H1 (cell line): ENCODE measurements at regions not wholly inside any gene's neighbourhood (a gene's known extent, or its start where the extent isn't known, plus 50 kb on each side); places are given as distances from the start of the nearest gene placed in this dataset.

Experiments used
- CTCF ChIA-PET: fragments of 300-600 bp; sonication (Branson Sonifier 250); formaldehyde crosslinking; loops from one replicate; lab custom pipeline; 2021; ENCODE audit not compliant: partially characterized antibody; lab: Charles Lee
- POLR2A ChIA-PET: fragments of 300-600 bp; sonication (Branson Sonifier 250); formaldehyde crosslinking; loops from one replicate; lab custom pipeline; 2021; ENCODE audit warnings: inconsistent platforms; ENCODE audit not compliant: partially characterized antibody; lab: Charles Lee
- DNase-seq, 2 experiments: peaks; one replicate each; pipeline versions ENCODE4 v3.0.0 to v3.0.0-alpha.2; 2010 to 2022; ENCODE audit warnings: low spot score in 2 of 2, low read depth in 1 of 2, mixed read lengths in 1 of 2
- FAIRE-seq: peaks from 2 replicates; lab custom pipeline; 2011; peaks lifted over from hg19 to GRCh38; lab: Jason Lieb, UNC
- H2AFZ ChIP-seq: 2 replicates; pipeline ENCODE4 v1.8.1; 2012; ENCODE audit warnings: low read length, inconsistent platforms
- H2AK5ac ChIP-seq: 2 replicates; pipeline ENCODE4 v1.6.1; 2013; ENCODE audit warnings: low read depth, low read length
- H2BK120ac ChIP-seq: replicated peaks from 2 replicates; pipeline ENCODE3; 2013; ENCODE audit warnings: low read depth, low read length, inconsistent platforms
- H2BK12ac ChIP-seq: 2 replicates; pipeline ENCODE4 v1.6.1; 2013; ENCODE audit warnings: low read depth, low read length
- H2BK15ac ChIP-seq: 2 replicates; pipeline ENCODE4 v1.6.1; 2013; ENCODE audit warnings: low read length
- H2BK20ac ChIP-seq: 2 replicates; pipeline ENCODE4 v1.6.1; 2013; ENCODE audit warnings: low read length
- H2BK5ac ChIP-seq: 2 replicates; pipeline ENCODE4 v1.6.1; 2013; ENCODE audit warnings: low read depth, low read length
- H3K14ac ChIP-seq: 2 replicates; pipeline ENCODE4 v1.6.1; 2013; ENCODE audit warnings: inconsistent platforms; ENCODE audit not compliant: insufficient read length
- H3K18ac ChIP-seq: 2 replicates; pipeline ENCODE4 v1.6.1; 2013; ENCODE audit warnings: low read length; ENCODE audit errors: extremely low read depth
- H3K23ac ChIP-seq: 2 replicates; pipeline ENCODE4 v1.6.1; 2013; ENCODE audit warnings: inconsistent platforms; ENCODE audit not compliant: insufficient read length
- H3K23me2 ChIP-seq: 2 replicates; pipeline ENCODE4 v1.6.1; 2013; ENCODE audit warnings: low read depth, low read length
- H3K27ac ChIP-seq: 2 replicates; pipeline ENCODE4 v1.6.1; 2011; ENCODE audit warnings: low read depth, low read length, inconsistent platforms
- H3K27me3 ChIP-seq, 4 experiments: replicated peaks in 1 of 4; 1 replicate in 1 of 4; 2 replicates in 3 of 4; pipeline versions ENCODE4 v1.6.1 to v1.8.1; 2011 to 2013; ENCODE audit warnings: low read length in 3 of 4, mild to moderate bottlenecking in 3 of 4, inconsistent platforms in 2 of 4, mixed read lengths in 2 of 4, moderate library complexity in 1 of 4; ENCODE audit not compliant: control insufficient read depth in 3 of 4, insufficient read depth in 3 of 4; ENCODE audit errors: extremely low read depth in 1 of 4
- H3K36me3 ChIP-seq, 4 experiments: 2 replicates each; pipeline versions ENCODE4 v1.6.1 to v1.8.1; 2011 to 2013; ENCODE audit warnings: mild to moderate bottlenecking in 4 of 4, low read length in 3 of 4, moderate library complexity in 2 of 4, control low read depth in 1 of 4, inconsistent platforms in 1 of 4; ENCODE audit not compliant: insufficient read depth in 4 of 4, control insufficient read depth in 2 of 4
- H3K4ac ChIP-seq: replicated peaks from 2 replicates; pipeline ENCODE3; 2013; ENCODE audit warnings: low read length, low read depth, mixed read lengths, inconsistent platforms; ENCODE audit not compliant: insufficient read length
- H3K4me1 ChIP-seq, 4 experiments: replicated peaks in 1 of 4; 1 replicate in 1 of 4; 2 replicates in 3 of 4; pipeline versions ENCODE4 v1.6.1 to v1.8.1; 2011 to 2013; ENCODE audit warnings: low read length in 3 of 4, inconsistent platforms in 2 of 4, mixed read lengths in 1 of 4; ENCODE audit not compliant: insufficient read depth in 4 of 4, control insufficient read depth in 3 of 4
- H3K4me2 ChIP-seq, 2 experiments: 2 replicates each; pipeline versions ENCODE4 v1.6.1 to v1.8.1; 2011 to 2013; ENCODE audit warnings: low read depth in 2 of 2, low read length in 2 of 2, control low read depth in 1 of 2, inconsistent platforms in 1 of 2, mild to moderate bottlenecking in 1 of 2; ENCODE audit not compliant: insufficient read depth in 1 of 2
- H3K4me3 ChIP-seq, 4 experiments: fragments of 200-600, 300-600 bp in 1 of 4; sonication (generic), shearing (Covaris generic), sonication (Bioruptor Twin) in 1 of 4; 2 replicates each; pipeline versions ENCODE4 v1.5.1 to v1.8.1; 2011 to 2016; ENCODE audit warnings: low read length in 4 of 4, low read depth in 3 of 4, control low read depth in 2 of 4, inconsistent platforms in 2 of 4, mild to moderate bottlenecking in 2 of 4, mixed read lengths in 1 of 4, moderate library complexity in 1 of 4; ENCODE audit not compliant: insufficient read depth in 2 of 4; ENCODE audit errors: extremely low read depth in 1 of 4
- H3K56ac ChIP-seq: replicated peaks from 2 replicates; pipeline ENCODE3; 2013; ENCODE audit warnings: low read depth, mild to moderate bottlenecking, mixed read lengths, low read length, inconsistent platforms; ENCODE audit not compliant: insufficient read length
- H3K79me1 ChIP-seq: 2 replicates; pipeline ENCODE4 v1.6.1; 2013; ENCODE audit warnings: low read depth, low read length, control low read depth
- H3K79me2 ChIP-seq, 2 experiments: 2 replicates each; pipeline versions ENCODE4 v1.6.1 to v1.8.1; 2012 to 2013; ENCODE audit warnings: low read length in 2 of 2, mild to moderate bottlenecking in 2 of 2, inconsistent platforms in 1 of 2; ENCODE audit not compliant: insufficient read depth in 2 of 2, control insufficient read depth in 1 of 2
- H3K9ac ChIP-seq, 4 experiments: replicated peaks in 1 of 4; 1 replicate in 1 of 4; 2 replicates in 3 of 4; pipeline versions ENCODE4 v1.6.1 to v1.8.1; 2011 to 2013; ENCODE audit warnings: low read depth in 3 of 4, low read length in 3 of 4, control low read depth in 2 of 4, mild to moderate bottlenecking in 2 of 4, moderate library complexity in 2 of 4, inconsistent platforms in 1 of 4; ENCODE audit errors: extremely low read depth in 1 of 4
- H3K9me3 ChIP-seq, 2 experiments: 2 replicates each; pipeline versions ENCODE4 v1.6.1 to v1.8.1; 2012 to 2013; ENCODE audit warnings: mild to moderate bottlenecking in 2 of 2, moderate library complexity in 2 of 2, control low read depth in 1 of 2, inconsistent platforms in 1 of 2, low read depth in 1 of 2, low read length in 1 of 2, mixed read lengths in 1 of 2; ENCODE audit not compliant: insufficient read depth in 2 of 2
- H4K20me1 ChIP-seq, 2 experiments: replicated peaks in 1 of 2; 2 replicates each; pipeline versions ENCODE3 to v1.8.1; 2011 to 2013; ENCODE audit warnings: inconsistent platforms in 2 of 2, low read length in 2 of 2, mild to moderate bottlenecking in 1 of 2; ENCODE audit not compliant: insufficient read depth in 2 of 2, control insufficient read depth in 1 of 2
- H4K5ac ChIP-seq: 2 replicates; pipeline ENCODE4 v1.6.1; 2013; ENCODE audit warnings: low read length, low read depth, mixed read lengths, inconsistent platforms; ENCODE audit not compliant: insufficient read length
- H4K8ac ChIP-seq: 2 replicates; pipeline ENCODE4 v1.8.0; 2013; ENCODE audit warnings: mild to moderate bottlenecking, moderate library complexity, low read length, inconsistent platforms; ENCODE audit not compliant: insufficient read depth; ENCODE audit errors: extremely low read depth
- H4K91ac ChIP-seq: replicated peaks from 2 replicates; pipeline ENCODE3; 2013; ENCODE audit warnings: low read length, mixed read lengths, inconsistent platforms; ENCODE audit not compliant: insufficient read length
- ASH2L ChIP-seq: fragments of 200-600, 300-600 bp; sonication (generic); IDR thresholded peaks from one replicate; pipeline ENCODE4 v1.7.1; 2017; ENCODE audit warnings: low read length
- CEBPB ChIP-seq: IDR thresholded peaks from 2 replicates; pipeline ENCODE4 v1.6.1; 2012; ENCODE audit warnings: low read depth, low read length
- GTF2F1 ChIP-seq: IDR thresholded peaks from 2 replicates; pipeline ENCODE4 v1.6.1; 2012; ENCODE audit warnings: low read depth, low read length, improper control_type of control experiment, borderline replicate concordance
- HDAC2 ChIP-seq, 2 experiments: fragments of 300-600 bp in 1 of 2; sonication (generic) in 1 of 2; IDR thresholded peaks; 2 replicates each; pipeline ENCODE4 v1.6.1; 2011 to 2012; ENCODE audit warnings: low read depth in 2 of 2, low read length in 2 of 2, mild to moderate bottlenecking in 2 of 2, moderate library complexity in 2 of 2, borderline replicate concordance in 1 of 2, inconsistent platforms in 1 of 2
- POU5F1 ChIP-seq: IDR thresholded peaks from 2 replicates; pipeline ENCODE4 v1.6.1; 2011; ENCODE audit warnings: low read depth, mild to moderate bottlenecking, low read length, moderate library complexity
- RFX5 ChIP-seq: IDR thresholded peaks from 2 replicates; pipeline ENCODE4 v1.6.1; 2011; ENCODE audit warnings: low read depth, low read length, improper control_type of control experiment, borderline replicate concordance
- SIN3A ChIP-seq, 2 experiments: IDR thresholded peaks in 1 of 2; conservative IDR thresholded peaks in 1 of 2; 2 replicates each; pipeline ENCODE4 v1.6.1; 2011 to 2012; ENCODE audit warnings: low read length in 2 of 2, improper control_type of control experiment in 1 of 2, low read depth in 1 of 2, mild to moderate bottlenecking in 1 of 2
- SIRT6 ChIP-seq: IDR thresholded peaks from one replicate; pipeline ENCODE4 v1.7.1; 2012; ENCODE audit warnings: low read length, inconsistent platforms
- SP2 ChIP-seq: IDR thresholded peaks from 2 replicates; pipeline ENCODE4 v1.6.1; 2012; ENCODE audit warnings: mild to moderate bottlenecking, low read length, inconsistent platforms
- TEAD4 ChIP-seq: IDR thresholded peaks from 2 replicates; pipeline ENCODE4 v1.6.1; 2012; ENCODE audit warnings: low read depth, low read length, inconsistent platforms, mixed read lengths
- WGBS, 2 experiments: shearing (Covaris generic) in 1 of 2; methylation state at CpG; one replicate each; pipeline versions ENCODE4 v1.1.6 to v1.1.7; 2013 to 2015; ENCODE audit warnings: low lambda C conversion rate in 2 of 2, mixed read lengths in 2 of 2, inconsistent platforms in 1 of 2, low coverage in 1 of 2, missing lambda C conversion rate in 1 of 2; ENCODE audit not compliant: insufficient replicate concordance in 2 of 2, insufficient coverage in 1 of 2, insufficient read length in 1 of 2; ENCODE audit errors: extremely low coverage in 1 of 2, missing lambda C conversion rate in 1 of 2; 5-methylcytosine and 5-hydroxymethylcytosine counted together
- TF ChIP-seq, protein P1 (sequence below): IDR thresholded peaks from 2 replicates; pipeline ENCODE4 v1.6.1; 2011; ENCODE audit warnings: low read length, improper control_type of control experiment
- TF ChIP-seq, protein P2 (sequence below): IDR thresholded peaks from 2 replicates; pipeline ENCODE4 v1.6.1; 2012; ENCODE audit warnings: inconsistent platforms

DNA sequence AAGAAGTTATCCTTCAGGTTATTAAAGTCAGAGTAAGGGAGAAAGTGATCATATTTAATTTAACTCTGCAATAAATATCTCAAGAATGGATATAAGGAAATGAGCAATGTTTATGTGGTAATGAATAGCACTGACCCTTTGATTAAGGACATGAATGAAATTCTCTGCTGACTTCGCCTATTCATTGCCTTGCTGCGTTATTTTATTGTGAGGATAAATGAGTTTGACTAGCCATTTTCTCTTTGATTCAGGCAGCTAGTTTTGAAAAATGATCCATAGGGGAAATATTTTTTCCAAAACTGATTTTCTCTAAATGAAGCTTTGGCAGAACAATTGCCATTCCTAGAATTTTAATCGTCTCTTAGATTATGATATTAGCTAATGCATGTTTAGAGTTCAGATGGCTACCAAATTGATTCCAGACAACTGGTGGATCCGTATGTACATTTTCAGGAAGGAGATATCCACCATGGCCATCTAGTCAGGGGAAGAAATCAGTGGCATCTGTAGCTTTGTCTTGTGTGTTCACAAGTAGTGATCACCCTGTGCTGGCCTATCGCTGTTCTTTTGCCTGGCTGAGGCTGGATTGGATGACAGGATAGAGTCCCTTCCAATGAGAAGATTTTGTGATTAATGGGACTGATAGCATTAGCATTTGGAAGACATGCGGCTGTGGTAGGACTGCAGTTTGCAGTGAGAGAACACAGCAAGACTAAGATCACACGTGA lies 302.3 kb upstream of the RGS6 start:
- Histone ChIP-seq H3K9me3 (no peaks in the 10 kb centered on the region), H3K27ac (no peak overlapping the region), H2BK20ac (no peak overlapping the region), H3K9ac (no peak overlapping the region), H4K91ac (no peak overlapping the region), H3K4ac (no peak overlapping the region), H3K79me1 (no peaks in the 10 kb centered on the region), H2BK120ac (no peak overlapping the region), H2AK5ac (no peak overlapping the region), H3K23ac (no peak overlapping the region), H3K23me2 (no peaks in the 10 kb centered on the region), H2AFZ (no peak overlapping the region), H3K27me3 (peaks cover 0 to 1% (median 0%) of the 10 kb centered on the region in 4 experiments; a peak in 1 of 7 replicates), H2BK5ac (no peak overlapping the region), H3K4me2 (no peak overlapping the region), H4K5ac (no peak overlapping the region), H2BK12ac (no peak overlapping the region), H3K14ac (no peak overlapping the region), H3K56ac (no peak overlapping the region), H3K79me2 (no peaks in the 10 kb centered on the region), H3K4me3 (no peak overlapping the region), H4K20me1 (no peaks in the 10 kb centered on the region), H4K8ac (no peak overlapping the region), H3K36me3 (peaks cover 0 to 3% (median 1%) of the 10 kb centered on the region in 4 experiments; a peak in 2 of 8 replicates), H3K4me1 (peaks cover 0 to 3% (median 0%) of the 10 kb centered on the region in 4 experiments; a peak in 2 of 7 replicates), H3K18ac (no peak overlapping the region), H2BK15ac (no peak overlapping the region)
- WGBS, 2 experiments = 93% methylated on average over 7 of the region's 7 CpGs; no CpG with 5 or more reads in 1 of the 2 experiments
- CTCF ChIA-PET = no interaction called here
- no peak for FAIRE-seq
- DNase-seq = no peak
- POLR2A ChIA-PET = no interaction called here
- TF ChIP-seq, protein P1, sequence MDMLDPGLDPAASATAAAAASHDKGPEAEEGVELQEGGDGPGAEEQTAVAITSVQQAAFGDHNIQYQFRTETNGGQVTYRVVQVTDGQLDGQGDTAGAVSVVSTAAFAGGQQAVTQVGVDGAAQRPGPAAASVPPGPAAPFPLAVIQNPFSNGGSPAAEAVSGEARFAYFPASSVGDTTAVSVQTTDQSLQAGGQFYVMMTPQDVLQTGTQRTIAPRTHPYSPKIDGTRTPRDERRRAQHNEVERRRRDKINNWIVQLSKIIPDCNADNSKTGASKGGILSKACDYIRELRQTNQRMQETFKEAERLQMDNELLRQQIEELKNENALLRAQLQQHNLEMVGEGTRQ = no peak
- no peak for TF ChIP-seq CEBPB
- TF ChIP-seq TEAD4 = no peak
- TF ChIP-seq SP2 = no peak
- TF ChIP-seq, protein P2, sequence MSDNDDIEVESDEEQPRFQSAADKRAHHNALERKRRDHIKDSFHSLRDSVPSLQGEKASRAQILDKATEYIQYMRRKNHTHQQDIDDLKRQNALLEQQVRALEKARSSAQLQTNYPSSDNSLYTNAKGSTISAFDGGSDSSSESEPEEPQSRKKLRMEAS = no peak
- TF ChIP-seq POU5F1 = no peak
- TF ChIP-seq ASH2L = no peak
- no peak for TF ChIP-seq GTF2F1
- TF ChIP-seq SIRT6 = no peak
- TF ChIP-seq HDAC2 (IDR thresholded peaks at IDR 0.05; ENCODE audit: borderline replicate concordance in 1 of 2, low read depth in 2 of 2, low read length in 2 of 2) = no peak
- TF ChIP-seq SIN3A (conservative IDR thresholded peaks at IDR 0.05 in 1 of 2, IDR thresholded peaks at IDR 0.05 in 1 of 2; ENCODE audit: low read depth in 1 of 2, low read length in 2 of 2) = no peak
- no peak for TF ChIP-seq RFX5
